AG20443 (cell line): ENCODE measurements at regions not wholly inside any gene's neighbourhood (a gene's known extent, or its start where the extent isn't known, plus 50 kb on each side); places are given as distances from the start of the nearest gene placed in this dataset.
A peak's percentile ranks its signal among the peaks of the same experiment; 100 is the strongest.
"Not testable (repeated sequence)": the region's sequence is repeated elsewhere in the genome, so short reads cannot be mapped to it uniquely, and the experiment has no call there.

Experiments
- DNase-seq: peaks from one replicate; pipeline ENCODE4 v3.0.0; 2012; ENCODE audit warnings: low spot score, mixed read lengths

DNA sequence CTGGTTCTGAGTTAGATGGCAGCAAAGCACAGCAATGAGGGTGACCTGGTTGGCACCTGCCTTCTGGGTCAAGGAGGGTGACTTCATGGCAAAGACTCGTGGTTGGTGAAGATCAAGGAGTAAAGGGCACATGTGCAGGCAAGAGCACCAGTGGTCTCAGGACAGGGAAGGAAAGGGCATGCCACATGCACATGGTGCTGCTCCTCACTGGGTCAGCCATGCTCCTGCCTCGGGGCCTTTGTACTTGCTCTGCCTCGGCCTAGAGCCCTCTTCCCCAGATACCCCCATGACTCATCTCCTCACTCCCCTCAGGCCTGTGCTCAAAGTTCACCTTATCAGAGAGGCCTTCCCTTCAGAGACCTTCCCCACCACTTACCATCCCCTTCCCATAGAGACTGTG is 106.7 kb upstream of the KDM7A start:
- no peak for DNase-seq

DNA sequence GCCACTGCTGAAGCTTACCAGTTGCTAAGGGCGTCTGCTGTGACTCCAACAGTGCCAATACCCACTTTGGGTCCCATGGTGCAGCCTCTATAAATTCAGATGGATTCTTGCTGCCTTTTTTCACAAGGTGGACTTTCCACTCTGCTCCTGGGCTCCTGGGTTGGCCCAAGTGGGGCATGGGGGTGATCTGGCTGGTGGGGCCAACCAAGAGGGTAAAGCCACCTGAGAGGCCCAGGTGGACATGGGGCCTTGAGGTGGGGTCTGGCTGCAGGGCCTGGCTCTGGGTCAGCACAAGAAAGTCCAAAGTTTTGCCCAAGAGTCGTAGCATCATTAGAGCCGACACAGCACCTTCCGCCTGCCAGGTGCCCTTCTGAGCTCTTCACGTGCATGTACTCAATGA is 105.2 kb upstream of the KDM7A start:
- no peak for DNase-seq

DNA sequence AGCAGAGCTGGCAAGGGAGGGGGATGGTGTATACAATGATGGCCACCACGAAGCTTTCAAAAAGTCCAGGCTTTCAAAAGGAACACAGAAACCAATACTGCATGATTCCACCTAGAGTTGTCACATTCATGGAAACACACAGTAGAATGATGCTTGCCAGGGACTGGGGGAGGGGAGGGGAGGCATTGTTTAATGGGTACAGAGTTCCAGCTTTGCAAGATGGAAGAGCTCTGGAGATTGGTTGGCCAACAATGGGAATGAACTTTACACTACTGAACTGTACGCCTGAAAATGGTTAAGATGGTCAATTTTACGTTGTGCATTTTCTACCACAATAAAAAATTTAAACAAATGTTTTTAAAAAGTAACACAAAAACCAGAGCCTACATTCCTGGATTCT is 104.5 kb upstream of the KDM7A start:
- DNase-seq = no peak

- DNase-seq = no peak
These were observed 99.2 kb upstream of the KDM7A start for GRCh38 chr7:140276001-140276400.

DNA sequence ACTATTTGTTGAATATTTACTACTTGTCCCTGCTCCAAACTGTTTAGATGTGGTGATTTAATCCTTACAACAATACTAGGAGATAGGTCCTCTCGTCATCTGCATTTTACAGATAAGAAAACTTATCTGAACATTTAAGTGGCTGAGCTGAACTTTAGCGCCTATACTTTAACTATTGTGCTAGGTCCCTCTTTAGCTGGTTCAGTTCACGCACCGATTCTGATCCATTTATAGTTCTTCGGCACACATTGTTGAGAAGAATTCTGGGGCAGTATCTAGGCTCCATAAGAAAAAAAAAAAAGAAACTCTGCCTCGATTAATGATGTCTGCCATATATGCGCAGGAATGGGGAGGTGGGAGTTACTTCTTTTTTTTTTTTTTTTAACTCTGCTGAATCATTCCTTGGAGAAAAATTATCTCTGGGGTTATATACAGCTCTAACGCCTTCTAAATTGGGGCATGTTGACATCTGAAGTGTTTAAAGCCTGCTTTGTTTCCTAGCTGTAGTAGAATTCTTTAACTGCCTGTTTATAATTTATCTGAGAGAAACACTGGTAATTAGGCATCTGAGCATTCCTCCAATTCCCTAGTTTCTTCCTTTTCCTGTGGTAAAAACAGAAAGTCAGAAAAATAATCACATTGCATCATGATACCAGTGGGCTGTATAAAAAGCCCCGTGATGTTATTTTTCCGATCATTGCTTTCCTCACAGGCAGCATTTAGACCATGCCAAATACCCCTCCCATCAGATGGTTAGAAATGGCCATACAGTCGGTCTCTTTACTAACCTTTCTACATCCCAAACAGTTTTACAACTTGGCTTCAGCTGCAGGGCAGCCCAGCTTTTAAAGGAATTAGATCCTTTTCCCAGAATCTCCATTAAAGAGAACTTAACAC is 98.5 kb upstream of the KDM7A start:
- DNase-seq = peak; percentile 30

- DNase-seq = no peak
These were observed 96.6 kb upstream of the KDM7A start for GRCh38 chr7:140273417-140273816.

- not testable (repeated sequence) for DNase-seq
These were observed 94.8 kb upstream of the KDM7A start for GRCh38 chr7:140271643-140271968.

DNA sequence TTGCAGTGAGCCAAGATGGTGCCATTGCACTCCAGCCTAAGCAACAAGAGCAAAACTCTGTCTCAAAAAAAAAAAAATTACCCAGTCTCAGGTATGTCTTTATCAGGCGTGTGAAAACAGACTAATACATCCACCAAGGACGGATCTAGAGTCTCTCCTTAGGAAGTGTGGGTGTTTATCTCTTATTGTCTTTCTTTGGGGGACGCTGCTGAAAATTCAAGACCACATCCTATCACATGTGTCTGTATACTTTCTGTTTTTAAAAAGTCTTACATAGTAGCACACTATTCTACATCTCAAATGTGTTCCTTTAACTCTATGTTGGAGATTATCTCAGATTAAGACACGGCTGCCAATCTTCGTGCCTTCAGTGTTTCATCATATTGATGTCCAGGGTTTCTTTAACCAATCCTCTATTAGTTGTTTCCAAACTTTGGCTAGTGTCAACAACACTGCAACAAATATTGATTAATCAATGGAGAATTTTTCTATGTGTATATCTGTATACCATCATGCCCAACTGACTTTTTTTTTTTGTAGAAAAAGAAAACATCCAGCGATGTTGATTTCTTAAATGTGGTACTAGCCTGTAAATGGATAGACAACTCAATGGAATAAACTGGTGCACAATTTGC is 92.3 kb upstream of the KDM7A start:
- DNase-seq = no peak

GRCh38 chr7:140267381-140268226 is 90.8 kb upstream of the KDM7A start:
- DNase-seq = no peak

GRCh38 chr7:140263277-140263676 is 86.5 kb upstream of the KDM7A start:
- DNase-seq = no peak

DNA sequence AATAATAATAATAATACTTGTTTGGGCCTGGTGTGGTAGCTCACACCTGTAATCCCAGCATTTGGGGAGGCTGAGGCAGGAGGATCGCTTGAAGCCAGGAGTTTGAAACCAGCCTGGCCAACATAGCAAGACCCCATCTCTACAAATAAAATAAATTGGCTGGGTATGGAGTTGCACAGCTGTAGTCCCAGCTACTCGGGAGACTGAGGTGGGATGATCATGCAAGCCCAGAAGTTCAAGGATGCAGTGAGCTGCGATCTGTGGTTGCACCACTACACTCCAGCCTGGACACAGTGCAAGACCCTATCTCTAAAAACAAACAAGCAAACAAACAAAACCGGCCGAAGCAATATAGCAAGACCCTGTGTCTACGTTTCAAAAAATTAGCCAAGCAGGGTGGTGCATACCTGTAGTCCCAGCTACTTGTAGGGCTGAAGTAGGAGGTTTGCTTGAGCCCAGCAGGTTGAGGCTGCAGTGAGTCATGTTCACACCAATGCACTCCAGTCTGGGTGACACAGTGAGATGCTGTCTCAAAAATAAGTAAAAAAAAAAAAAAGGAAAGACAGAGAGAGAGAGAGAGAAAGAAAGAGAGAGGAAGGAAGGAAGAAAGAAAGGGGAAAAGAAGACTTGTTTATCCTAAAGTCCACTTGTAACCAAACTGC is 85.6 kb upstream of the KDM7A start:
- no peak for DNase-seq

DNA sequence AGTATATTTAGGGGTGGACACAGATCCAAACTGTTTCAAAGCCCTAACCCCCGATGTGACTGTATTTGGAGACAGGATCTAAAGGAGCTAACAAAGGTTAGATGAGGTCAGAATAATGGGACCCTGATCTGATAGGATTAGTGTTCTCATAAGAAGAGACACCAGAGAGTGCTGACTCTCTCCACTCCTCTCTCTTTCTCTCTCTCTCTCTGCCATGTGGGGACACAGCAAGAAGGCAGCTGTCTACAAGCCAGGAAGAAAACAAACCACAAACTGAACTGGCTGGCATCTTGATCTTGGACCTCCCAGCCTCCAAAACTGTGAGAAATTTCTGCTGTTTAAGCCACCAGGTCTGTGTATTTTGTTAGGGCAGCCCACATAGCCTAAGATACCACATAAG is 84.7 kb upstream of the KDM7A start:
- DNase-seq = no peak

- DNase-seq = no peak
These were observed 84.3 kb upstream of the KDM7A start for GRCh38 chr7:140261105-140261486.

- DNase-seq = no peak
These were observed 83.7 kb upstream of the KDM7A start for GRCh38 chr7:140260352-140261104.

DNA sequence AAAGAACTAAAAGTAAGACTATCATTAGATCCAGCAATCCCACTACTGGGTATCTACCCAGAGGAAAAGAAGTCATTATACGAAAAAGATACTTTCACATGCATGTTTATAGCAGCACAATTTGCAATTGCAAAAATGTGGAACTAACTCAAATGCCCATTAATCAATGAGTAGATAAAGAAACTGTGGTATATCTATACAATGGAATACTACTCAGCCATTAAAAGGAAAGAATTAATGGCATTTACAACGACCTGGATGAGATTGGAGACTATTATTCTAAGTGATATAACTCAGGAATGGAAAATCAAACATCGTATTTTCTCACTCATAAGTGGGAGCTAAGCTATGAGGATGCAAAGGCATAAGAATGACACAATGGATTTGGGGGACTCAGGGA is 80.5 kb upstream of the KDM7A start:
- DNase-seq = not testable (repeated sequence)

DNA sequence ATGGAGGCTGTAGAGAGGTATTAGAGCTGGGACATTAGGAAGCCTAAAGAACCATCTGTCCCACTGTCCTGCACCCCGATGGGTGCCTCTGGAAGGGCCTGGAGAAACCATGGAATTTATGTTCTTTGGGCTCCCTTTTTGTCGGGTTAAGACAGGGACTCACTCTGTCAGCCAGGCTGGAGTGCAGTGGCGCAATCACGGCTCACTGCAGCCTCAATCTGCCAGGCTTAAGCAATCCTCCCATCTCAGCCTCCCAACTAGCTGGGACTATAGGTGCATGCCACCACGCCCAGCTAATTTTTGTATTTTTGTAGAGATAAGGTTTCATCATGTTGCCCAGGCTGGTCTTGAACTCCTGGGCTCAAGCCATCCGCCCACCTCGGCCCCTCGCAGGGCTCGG is 78.2 kb upstream of the KDM7A start:
- not testable (repeated sequence) for DNase-seq

- DNase-seq = no peak
These were observed 72.4 kb upstream of the KDM7A start for GRCh38 chr7:140249036-140249806.

DNA sequence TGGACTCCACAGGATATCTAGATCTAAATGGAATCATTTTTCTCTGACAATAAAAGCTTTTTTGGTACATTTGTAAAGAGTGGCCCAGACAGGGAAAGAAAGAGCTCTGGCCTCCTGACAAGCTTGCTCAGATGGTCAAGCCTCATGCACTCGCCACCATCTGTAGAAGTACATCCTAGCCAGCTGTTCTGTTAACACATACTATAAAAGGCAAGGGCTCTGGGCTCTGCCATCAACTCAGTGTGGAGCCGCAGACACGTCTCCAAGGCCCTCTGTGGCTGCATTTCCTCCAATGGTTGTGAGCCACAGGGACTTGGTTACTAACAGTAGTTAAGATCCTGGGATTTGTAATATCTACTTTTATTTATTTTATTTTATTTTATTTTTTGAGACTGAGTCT is 70.8 kb upstream of the KDM7A start:
- no peak for DNase-seq

GRCh38 chr7:140245611-140246105 is 68.9 kb upstream of the KDM7A start:
- no peak for DNase-seq
